ENCODE measurements at regions not wholly inside any gene's neighbourhood (a gene's known extent, or its start where the extent isn't known, plus 50 kb on each side); places are given as distances from the start of the nearest gene placed in this dataset.

DNA sequence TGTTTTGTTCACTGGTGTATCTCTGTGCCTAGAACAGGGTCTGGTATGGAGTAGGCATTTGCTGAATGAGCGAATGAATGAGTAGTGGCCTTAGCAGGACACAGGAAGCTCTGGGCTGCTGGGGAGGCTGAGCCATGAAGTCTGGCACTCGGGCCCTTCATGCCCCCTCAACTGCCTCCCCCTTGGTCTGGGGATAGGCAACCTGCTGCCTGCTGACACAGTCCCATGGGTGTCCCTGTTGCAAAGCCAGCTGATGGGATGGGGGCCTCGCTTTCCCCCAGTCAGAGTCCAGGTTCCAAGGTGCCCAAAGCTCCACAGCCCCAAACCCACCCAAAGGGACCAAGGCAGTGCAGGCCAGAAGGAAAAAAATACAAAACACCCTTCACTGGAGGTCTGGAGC, 107.0 kb upstream of the CASZ1 start:
- TF ChIP-seq, protein P1, sequence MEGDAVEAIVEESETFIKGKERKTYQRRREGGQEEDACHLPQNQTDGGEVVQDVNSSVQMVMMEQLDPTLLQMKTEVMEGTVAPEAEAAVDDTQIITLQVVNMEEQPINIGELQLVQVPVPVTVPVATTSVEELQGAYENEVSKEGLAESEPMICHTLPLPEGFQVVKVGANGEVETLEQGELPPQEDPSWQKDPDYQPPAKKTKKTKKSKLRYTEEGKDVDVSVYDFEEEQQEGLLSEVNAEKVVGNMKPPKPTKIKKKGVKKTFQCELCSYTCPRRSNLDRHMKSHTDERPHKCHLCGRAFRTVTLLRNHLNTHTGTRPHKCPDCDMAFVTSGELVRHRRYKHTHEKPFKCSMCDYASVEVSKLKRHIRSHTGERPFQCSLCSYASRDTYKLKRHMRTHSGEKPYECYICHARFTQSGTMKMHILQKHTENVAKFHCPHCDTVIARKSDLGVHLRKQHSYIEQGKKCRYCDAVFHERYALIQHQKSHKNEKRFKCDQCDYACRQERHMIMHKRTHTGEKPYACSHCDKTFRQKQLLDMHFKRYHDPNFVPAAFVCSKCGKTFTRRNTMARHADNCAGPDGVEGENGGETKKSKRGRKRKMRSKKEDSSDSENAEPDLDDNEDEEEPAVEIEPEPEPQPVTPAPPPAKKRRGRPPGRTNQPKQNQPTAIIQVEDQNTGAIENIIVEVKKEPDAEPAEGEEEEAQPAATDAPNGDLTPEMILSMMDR (IDR thresholded peaks at IDR 0.05; ENCODE audit: low read depth, low read length): no peak
- TF ChIP-seq EZH2phosphoT487 (IDR thresholded peaks at IDR 0.05; ENCODE audit: low read depth): no peak
- Histone ChIP-seq H3K4me3 (ENCODE audit: low read length) (no peak overlapping the region), H2AFZ (ENCODE audit: low read depth, low read length) (no peak overlapping the region), H3K79me2 (ENCODE audit: low read length) (no peaks in the 10 kb centered on the region), H3K27ac (ENCODE audit: low read length) (no peak overlapping the region), H4K20me1 (ENCODE audit: insufficient read depth, low read length) (no peaks in the 10 kb centered on the region), H3K9me3 (ENCODE audit: insufficient read depth, low read length) (no peaks in the 10 kb centered on the region), H3K27me3 (ENCODE audit: low read depth, low read length) (peaks cover 40% of the 10 kb centered on the region), H3K4me1 (ENCODE audit: low read length) (no peaks in the 10 kb centered on the region), H3K36me3 (replicated peaks; ENCODE audit: low read depth, low read length) (no peaks in the 10 kb centered on the region), H3K4me2 (ENCODE audit: low read length) (no peak overlapping the region), H3K9ac (ENCODE audit: low read length) (no peak overlapping the region)

DNA sequence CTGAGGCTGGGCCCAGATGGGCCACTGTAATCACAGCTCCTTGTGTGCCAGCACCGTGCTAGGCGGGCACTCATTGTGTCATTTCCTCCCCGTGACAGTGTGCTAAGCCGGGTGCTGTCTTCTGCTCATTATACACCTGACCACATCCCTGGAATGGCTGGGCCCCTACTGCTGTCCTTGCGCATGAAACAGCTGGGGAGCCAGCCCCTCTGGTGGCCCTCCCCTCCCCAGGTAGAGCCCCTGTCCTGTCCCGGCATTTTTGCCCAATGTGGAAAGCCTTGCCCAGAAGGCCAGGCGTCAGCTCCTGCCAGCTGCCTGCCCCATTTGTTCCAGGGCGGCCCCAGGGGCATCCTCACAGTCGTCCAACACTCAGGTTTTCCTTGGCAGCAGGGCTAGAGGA, 107.4 kb upstream of the CASZ1 start:
- Histone ChIP-seq H3K27ac (ENCODE audit: low read length) (no peak overlapping the region), H3K27me3 (ENCODE audit: low read depth, low read length) (peaks cover 44% of the 10 kb centered on the region), H2AFZ (ENCODE audit: low read depth, low read length) (no peak overlapping the region), H3K4me2 (ENCODE audit: low read length) (no peak overlapping the region), H3K9me3 (ENCODE audit: insufficient read depth, low read length) (no peaks in the 10 kb centered on the region), H3K9ac (ENCODE audit: low read length) (no peak overlapping the region), H3K4me1 (ENCODE audit: low read length) (no peaks in the 10 kb centered on the region), H3K4me3 (ENCODE audit: low read length) (no peak overlapping the region), H4K20me1 (ENCODE audit: insufficient read depth, low read length) (no peaks in the 10 kb centered on the region), H3K36me3 (replicated peaks; ENCODE audit: low read depth, low read length) (no peaks in the 10 kb centered on the region), H3K79me2 (ENCODE audit: low read length) (no peaks in the 10 kb centered on the region)
- TF ChIP-seq EZH2phosphoT487 (IDR thresholded peaks at IDR 0.05; ENCODE audit: low read depth): no peak
- TF ChIP-seq, protein P1 (IDR thresholded peaks at IDR 0.05; ENCODE audit: low read depth, low read length): no peak

DNA sequence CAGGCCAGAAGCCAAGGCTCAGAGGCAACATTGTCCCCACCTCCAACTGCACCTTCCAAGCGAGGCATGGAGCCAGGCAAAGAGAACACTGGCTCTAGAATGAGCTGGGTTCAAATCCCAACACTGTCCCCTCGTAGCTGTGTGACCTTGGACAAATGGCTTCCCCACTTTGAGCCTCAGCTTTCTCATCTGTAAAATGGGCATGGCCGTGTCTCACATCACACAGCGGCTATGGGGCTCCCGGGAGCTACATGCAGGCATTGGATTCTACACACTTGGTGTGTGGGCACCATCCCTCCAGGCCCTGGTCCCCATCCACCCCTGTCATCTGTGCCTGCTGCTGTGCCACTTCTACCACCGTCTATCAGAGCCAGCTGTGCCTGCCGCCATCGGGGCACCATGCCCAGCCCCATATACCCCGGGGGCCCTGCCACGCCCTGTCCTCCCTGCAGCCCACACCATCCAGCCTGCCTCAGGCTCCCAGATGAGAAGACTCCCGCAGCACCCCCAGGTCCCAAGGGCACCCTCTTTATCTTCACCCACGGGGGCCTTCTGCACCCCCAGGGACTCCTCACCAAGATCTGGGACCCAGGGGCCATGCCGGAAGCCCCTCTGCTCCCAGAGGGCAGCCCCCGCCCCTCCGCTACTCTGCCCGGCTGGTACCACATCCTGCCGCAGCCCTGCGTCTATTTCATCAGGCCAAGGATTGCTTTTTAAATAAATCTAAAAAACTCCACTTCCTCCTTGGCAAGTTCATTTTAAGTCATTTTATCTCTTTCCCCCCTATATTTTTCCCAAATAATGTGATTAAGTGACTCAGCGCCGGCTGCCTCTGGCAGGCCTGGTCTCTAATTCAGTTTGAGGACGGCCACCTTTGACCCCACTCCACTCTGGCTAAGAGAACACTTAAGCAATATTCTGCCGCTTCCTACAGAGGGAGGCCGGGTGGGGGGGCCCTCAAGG, 107.8 kb upstream of the TARDBP start:
- peaks cover 44% of the 10 kb centered on the region for H3K27me3 ChIP-seq (ENCODE audit: low read depth, low read length)
- no peaks in the 10 kb centered on the region for H3K79me2 ChIP-seq (ENCODE audit: low read length)
- H2AFZ ChIP-seq (ENCODE audit: low read depth, low read length): no peak overlapping the region
- no peak overlapping the region for H3K4me2 ChIP-seq (ENCODE audit: low read length)
- no peak overlapping the region for H3K4me3 ChIP-seq (ENCODE audit: low read length)
- no peak overlapping the region for H3K27ac ChIP-seq (ENCODE audit: low read length)
- H3K36me3 ChIP-seq (replicated peaks; ENCODE audit: low read depth, low read length): no peaks in the 10 kb centered on the region
- no peaks in the 10 kb centered on the region for H3K9me3 ChIP-seq (ENCODE audit: insufficient read depth, low read length)
- no peaks in the 10 kb centered on the region for H4K20me1 ChIP-seq (ENCODE audit: insufficient read depth, low read length)
- TF ChIP-seq, protein P1 (IDR thresholded peaks at IDR 0.05; ENCODE audit: low read depth, low read length): no peak
- no peak for TF ChIP-seq EZH2phosphoT487 (IDR thresholded peaks at IDR 0.05; ENCODE audit: low read depth)
- H3K9ac ChIP-seq (ENCODE audit: low read length): no peak overlapping the region
- no peaks in the 10 kb centered on the region for H3K4me1 ChIP-seq (ENCODE audit: low read length)

DNA sequence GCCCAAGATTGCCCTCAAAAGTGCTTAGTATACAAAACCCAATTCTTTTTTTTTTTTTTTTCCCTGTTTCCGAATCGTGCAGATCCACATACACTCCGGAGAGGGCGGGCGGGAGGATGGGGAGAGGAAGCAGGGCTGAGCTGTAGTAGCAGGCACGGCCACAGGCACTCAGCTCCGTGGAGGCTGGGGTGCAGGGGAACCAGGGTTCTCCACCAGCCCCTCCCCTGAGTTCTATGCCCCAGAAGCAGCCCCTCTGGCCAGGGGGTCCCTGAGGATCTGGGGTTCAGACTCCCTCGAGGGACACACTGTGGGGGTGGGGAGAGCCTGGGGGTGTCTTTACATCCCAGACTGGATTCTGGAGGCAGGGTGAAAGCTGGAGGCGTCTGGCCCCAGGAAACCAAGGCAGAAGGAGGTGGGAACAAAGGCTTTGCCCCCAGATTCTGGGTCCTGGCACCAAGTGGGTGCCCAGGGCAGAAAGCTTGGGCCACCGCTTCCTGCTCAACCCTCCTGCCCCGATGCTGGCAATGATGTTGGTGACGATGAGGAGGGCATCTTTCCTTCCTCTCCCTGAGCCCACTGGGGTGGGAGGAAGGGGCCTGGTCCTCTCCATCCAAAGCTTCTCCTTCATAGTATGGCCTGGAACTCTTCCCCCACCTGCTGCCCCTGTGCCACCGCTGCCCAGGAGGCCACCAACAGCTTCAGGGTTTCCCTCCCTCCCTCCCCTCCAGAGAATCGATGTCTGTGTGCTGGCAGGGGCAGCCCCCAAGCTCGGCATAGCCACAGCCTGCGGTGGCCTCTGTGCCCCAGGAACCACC, 106.4 kb upstream of the TARDBP start:
- no peaks in the 10 kb centered on the region for H3K9me3 ChIP-seq (ENCODE audit: insufficient read depth, low read length)
- no peak overlapping the region for H3K27ac ChIP-seq (ENCODE audit: low read length)
- no peak overlapping the region for H2AFZ ChIP-seq (ENCODE audit: low read depth, low read length)
- no peaks in the 10 kb centered on the region for H3K36me3 ChIP-seq (replicated peaks; ENCODE audit: low read depth, low read length)
- H3K79me2 ChIP-seq (ENCODE audit: low read length): no peaks in the 10 kb centered on the region
- peaks cover 53% of the 10 kb centered on the region for H3K27me3 ChIP-seq (ENCODE audit: low read depth, low read length)
- no peaks in the 10 kb centered on the region for H4K20me1 ChIP-seq (ENCODE audit: insufficient read depth, low read length)
- no peaks in the 10 kb centered on the region for H3K4me1 ChIP-seq (ENCODE audit: low read length)
- TF ChIP-seq, protein P1 (IDR thresholded peaks at IDR 0.05; ENCODE audit: low read depth, low read length): no peak
- no peak for TF ChIP-seq EZH2phosphoT487 (IDR thresholded peaks at IDR 0.05; ENCODE audit: low read depth)
- H3K4me2 ChIP-seq (ENCODE audit: low read length): no peak overlapping the region
- no peak overlapping the region for H3K4me3 ChIP-seq (ENCODE audit: low read length)
- H3K9ac ChIP-seq (ENCODE audit: low read length): no peak overlapping the region
